GM19455 (cell line): ENCODE measurements at regions not wholly inside any gene's neighbourhood (a gene's known extent, or its start where the extent isn't known, plus 50 kb on each side); places are given as distances from the start of the nearest gene placed in this dataset.
A peak's percentile ranks its signal among the peaks of the same experiment; 100 is the strongest.

Experiments
- ATAC-seq: cut with Tn5 transposase; IDR thresholded peaks from one replicate; pipeline ENCODE4 v1.9.1; 2021; ENCODE audit not compliant: unreplicated experiment

DNA sequence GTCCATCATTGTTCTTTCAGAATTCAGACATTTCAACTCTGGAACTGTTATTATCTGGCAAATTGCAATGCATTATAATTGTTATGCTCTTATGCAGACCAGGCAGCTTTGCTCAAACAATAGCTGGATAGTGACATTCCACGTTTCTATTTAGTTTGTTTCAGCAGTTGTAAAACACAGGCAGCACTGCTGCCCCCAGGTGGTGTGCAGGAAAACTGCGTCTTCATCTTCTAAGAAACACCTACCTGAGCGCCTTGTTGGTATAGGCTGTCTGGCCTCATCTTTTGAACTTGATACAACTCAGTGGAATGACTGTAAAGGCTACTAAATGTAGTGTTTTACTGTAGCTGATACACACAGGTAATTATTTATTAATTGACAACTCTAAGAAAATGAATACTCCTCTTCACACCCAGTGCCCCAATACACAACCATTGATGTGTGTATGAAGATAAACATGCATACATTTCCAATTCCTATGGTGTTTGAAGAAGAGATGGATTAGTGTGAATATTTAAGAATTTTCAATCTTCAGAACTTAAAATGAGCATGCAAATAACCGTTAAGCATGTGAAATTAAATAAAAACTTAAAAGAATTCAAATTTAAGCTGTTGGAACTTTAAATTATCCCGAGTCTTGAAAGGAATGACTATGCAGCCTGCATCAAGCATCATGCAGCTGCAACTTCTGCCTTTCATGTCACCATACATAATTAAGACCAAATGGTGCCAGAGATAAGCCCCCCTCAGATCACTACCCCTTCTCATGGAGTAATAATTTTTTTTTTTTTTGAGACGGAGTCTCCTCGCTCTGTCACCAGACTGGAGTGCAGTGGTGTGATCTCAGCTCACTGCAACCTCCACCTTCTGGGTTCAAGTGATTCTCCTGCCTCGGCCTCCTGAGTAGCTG is 85.6 kb downstream of the CD8B2 start:
- no peak for ATAC-seq

DNA sequence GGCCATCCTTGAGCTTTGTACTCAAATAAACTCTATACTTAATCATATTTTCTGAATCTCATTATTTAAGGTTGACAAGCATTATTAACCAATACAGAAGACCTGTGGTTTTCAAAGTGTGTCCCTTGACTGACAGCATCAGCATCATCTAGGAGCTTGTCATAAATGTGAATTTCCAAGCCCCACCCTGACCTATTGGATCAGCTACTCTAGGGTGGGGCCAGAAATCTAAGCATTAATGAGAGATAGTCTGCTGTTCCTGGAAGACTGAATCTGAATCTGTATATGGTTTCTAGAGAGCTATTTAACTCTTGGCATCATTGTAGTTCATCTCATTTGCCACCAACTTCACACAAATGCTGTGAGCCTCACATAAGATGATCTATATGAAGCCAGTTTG is 86.6 kb downstream of the CD8B2 start:
- no peak for ATAC-seq

DNA sequence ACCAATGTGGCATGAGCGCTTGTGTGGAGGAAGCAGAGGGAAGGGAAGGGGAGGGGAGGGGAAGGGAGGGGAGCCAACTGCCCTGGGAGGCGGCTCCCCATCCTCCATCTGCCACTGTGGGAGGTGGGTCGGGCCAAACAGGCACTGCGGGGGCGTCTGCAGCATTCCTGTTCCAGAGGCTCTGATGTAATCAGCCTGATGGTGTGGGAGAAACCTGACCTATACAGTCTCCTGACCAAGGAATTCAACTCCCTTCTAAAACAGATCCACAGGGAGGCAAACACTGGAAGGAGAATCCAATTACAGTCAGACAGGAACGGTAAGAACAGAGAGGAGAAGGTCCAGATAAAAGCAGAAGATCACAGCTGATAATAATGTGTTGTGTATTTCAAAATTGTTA is 88.8 kb downstream of the CD8B2 start:
- ATAC-seq, result no peak

DNA sequence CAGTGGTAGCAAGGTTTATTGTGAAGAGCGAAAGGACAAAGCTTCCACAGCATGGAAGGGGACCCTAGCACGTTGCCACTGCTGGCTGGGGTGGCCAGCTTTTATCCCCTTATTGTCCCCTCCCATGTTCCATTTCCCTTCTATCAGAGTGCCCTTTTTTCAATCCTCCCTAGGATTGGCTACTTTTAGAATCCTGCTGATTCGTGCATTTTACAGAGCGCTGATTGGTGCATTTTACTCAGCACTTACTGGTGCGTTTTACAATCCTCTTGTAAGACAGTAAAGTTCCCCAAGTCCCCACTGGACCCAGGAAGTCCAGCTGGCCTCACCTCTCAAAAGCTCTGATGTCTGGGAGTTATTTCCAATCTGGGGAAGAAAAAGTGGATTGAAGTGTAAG is 90.1 kb downstream of the CD8B2 start:
- no peak for ATAC-seq

DNA sequence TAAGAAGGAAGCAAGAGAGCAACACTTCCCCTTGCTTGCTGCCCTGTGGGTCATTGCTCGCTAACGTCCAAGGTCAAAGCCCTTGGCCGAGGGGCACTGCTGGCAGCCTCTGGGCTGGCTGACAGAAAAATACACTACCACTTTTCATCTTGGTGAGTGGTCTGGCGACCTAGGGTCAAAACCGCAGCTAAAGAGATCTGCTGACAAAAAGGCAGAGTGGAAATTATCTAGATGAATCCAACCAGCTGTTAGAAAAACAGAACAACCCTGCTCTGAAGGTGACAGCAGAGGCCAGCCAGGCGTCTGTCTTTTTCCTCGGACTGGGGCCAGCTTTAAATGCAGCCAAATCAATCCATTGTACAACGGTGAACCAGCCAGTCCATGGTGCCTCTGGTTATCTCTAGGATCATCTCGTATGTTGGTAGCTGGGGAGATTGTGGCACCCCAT is 92.6 kb downstream of the CD8B2 start:
- ATAC-seq, result no peak

DNA sequence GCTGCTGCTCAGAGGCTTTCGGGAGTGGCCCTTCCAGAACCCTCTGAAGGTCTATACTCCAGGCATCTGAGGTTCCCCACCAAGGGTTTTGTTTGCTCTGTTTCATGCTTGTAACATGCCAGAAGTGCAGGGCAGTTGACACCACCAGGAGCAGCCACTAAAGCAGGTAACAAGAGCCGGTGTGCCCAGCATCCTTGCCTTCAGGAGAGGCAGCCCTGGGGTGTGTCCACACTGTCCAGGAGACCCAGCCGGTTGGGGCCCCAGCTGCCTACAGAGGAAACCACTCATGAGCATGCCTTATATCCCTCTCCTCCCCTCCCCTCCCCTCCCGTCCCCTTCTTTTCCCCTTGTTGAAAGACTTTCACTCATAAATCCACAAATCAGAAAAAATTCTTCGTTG is 93.1 kb downstream of the CD8B2 start:
- no peak for ATAC-seq

DNA sequence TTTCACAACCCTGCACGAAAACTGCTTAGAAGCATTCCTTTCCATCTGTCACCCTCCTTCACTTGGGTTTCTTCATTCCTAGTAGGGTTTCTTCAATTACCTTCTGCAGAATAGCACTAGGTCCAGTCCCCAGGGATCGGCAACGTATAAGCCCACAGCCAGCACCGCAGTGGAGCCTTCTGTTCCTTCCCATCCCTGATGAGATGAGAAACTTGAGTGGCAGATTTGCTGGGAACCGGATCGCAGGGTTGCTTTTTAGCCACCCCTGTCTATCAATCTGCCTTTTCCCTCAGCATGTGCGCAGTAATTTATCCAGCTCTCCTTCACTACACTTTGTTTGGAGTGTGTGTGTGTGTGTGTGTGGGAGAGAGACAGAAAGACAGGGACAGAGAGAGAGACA is 94.2 kb downstream of the CD8B2 start:
- ATAC-seq, result no peak

DNA sequence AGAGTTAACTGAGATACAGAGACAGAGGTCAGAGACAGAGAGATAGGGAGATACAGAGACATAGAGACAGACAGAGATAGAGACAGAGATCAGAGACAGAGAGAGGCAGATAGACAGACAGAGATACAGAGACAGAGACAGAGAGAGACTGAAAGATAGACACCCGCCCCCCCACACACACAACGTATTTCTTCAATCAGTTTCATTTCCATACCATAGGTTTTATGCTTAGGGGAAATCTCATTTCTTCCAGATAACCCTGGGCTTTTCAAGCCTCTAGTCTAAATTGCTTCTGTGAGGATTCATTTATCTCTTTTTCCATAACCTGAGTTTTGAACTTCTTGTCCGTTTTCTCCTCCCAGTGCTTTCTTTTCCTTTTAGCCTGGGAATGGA is 94.6 kb downstream of the CD8B2 start:
- ATAC-seq, result no peak

DNA sequence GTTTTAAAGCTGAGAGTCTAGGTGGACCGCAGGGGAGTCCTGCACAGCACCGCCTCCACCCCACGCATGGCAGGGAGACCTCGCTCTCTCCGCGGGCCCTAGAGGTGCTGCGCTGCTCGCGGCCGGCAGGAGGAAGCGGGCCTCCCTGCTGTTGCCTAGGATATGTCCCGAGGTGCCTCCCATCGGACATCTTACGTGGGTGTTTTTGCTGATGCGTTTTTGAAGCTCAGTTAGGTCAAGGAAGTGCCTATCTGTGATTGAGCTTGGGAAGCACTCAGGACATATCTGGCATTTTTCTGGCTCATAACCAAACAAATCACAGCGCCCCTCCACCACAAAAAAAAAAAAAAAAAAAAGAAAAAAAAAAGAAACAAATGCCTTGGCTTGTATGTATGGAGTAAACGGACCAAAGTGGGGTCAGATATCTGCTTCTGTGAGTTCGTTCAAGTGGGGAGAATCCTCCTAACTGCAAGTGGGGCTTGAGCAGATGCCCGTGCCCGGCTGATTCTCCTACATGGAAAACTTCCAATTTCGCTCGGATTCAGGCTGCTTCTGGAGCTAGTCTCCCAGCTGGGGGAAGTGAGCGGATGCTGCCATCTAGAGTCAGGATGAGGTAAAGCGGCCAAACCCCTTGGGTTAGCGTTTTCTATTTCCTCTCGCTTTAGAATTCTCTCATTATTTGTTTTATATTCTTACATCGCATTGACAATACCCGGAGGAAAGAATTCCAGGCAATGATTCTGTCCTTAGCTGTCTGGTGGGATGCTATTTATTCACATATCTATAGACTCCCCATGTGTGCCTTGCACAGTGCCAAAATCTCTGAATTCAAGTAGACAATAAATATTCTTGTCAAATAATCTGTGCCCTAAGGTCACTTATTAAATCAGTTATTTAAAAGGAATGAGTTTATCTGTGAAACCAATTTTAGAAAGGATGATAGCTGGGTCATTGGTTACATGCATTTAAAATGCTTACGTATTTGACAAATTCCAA is 95.3 kb downstream of the CD8B2 start:
- peak; percentile 66 for ATAC-seq

DNA sequence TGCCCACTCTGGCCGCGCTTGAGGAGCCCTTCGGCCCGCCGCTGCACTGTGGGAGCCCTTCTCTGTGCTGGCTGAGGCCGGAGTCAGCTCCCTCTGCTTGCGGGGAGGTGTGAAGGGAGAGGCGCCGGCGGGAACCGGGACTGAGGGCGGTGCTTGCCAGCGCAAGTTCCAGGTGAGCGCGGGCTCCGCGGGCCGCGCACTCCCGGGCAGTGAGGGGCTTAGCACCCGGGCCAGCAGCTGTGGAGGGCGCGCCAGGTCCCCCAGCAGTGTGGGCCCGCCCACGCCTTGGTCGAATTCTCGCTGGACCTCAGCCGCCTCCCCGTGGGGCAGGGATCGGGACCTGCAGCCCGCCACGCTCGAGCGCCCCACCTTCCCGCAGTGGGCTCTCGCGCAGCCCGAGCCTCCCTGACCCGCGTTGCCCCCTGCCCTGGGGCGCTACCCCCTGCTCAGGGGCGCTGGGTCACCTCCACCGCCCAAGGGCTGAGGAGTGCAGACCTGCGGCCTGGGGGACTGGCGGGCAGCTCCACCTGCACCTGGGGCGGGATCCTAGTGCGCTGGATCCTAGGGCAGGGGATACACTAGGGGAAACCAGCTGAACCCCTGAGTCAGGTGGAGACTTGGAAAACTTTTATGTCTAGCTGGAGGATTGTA is 97.3 kb downstream of the CD8B2 start:
- no peak for ATAC-seq

DNA sequence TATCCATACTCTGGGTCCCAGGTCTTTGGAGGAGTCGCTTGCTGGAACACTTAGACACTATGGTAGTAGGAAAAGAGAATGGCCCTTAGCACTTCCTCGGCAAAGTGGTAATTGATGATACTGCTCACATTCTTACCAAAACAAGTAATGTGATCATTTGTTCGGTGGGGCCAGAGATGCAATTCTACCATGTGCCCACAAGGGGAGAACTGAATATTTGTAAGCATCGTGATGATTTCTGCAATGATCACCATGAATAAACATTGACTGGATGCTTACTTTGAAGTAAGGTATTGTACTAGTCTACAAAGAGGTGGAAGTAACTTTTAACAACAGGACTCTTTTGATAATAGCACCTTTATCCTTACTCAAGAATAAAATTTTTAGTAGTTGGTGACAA is 109.7 kb downstream of the CD8B2 start:
- no peak for ATAC-seq

DNA sequence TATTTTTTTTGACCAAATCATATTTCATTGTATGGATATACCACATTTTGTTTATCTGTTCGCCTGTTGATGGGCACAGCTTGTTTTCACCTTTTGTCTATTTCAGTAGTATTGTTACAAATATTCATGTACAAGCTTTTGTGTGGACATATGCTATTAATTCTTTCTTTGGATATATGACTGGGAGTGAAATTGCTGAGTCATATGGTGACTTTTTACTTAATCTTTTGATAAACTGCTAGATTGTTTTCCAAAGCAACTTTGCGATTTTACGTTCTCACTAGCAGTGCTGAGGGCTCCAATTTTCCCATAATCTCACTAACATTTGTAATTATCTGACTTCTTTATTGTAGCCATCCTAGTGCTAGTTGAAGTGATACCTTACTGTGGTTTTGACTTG is 112.4 kb downstream of the CD8B2 start:
- ATAC-seq, result no peak

DNA sequence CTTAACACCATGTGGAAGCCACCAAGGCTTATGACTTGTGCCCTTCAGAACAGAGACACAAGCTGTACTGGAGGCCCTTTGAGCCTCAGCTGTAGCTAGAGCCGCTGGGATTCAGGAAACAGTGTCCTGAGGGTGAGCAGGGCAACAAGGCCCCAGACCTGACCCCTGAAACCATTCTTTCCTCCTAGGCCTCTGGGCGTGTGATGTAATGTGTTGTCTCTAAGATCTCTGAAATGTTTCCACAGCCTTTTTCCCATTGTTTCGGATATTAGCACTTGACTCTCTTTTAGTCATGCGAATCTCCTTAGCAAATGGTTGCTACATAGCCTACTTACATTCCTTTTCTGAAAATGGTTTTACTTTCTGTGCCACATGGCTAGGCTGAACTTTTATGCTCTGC is 114.9 kb downstream of the CD8B2 start:
- ATAC-seq, result no peak

DNA sequence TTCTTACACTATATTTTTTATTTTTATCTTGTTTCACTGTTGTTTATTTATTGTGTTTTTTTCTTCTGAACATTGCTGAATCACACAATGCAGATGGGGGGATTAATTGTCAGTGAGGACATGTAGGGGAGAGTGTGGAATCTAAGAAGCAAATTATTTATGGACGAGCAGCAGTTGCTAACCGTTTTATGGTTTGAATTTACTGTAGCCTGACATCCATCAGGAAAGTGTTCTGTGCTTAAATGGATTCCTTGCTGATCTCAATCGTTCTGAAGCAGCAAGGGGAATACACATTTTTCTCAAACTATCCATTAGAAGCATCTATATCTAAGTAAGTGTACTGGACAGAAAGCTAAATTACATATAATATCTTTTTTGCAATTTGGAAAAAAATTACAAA is 119.5 kb downstream of the CD8B2 start:
- ATAC-seq, result no peak

DNA sequence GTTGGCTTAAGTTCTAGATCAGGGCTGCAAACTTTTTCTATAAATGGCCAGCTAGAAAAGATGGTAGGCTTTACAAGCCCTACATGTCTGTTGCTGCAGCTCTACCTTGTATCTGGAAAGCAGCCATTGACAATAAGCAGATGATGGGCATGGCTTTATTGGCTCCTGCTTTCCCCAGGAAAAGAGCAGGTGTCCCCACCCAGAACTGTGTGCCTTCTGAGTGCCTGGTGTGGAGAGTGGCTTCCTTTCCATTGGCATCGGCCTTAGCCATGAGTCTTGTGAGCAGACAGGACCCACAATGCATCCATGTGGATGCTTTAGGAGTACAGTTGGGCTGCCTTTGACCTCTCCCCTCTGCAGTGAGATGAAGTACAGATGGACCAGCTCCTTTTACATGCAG is 120.2 kb downstream of the CD8B2 start:
- ATAC-seq, result no peak

DNA sequence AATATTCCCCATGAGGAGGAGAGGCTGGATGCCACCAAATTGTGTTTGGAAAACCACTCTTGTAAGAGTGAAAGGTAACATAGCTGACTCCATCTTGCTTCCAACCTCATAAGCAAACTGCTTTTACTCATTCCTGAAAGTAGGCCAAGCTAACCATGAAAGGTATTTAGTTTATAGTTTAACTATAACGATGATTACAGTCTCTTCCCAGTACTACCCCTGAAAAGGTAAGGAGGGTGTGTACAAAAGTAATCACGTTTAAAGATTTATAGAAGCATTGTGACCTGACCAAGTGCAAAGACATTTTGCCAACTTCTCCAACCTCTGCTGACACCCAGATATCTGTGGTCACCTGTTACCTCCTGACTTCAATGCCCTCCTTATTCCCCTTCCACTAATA is 122.6 kb downstream of the CD8B2 start:
- no peak for ATAC-seq

DNA sequence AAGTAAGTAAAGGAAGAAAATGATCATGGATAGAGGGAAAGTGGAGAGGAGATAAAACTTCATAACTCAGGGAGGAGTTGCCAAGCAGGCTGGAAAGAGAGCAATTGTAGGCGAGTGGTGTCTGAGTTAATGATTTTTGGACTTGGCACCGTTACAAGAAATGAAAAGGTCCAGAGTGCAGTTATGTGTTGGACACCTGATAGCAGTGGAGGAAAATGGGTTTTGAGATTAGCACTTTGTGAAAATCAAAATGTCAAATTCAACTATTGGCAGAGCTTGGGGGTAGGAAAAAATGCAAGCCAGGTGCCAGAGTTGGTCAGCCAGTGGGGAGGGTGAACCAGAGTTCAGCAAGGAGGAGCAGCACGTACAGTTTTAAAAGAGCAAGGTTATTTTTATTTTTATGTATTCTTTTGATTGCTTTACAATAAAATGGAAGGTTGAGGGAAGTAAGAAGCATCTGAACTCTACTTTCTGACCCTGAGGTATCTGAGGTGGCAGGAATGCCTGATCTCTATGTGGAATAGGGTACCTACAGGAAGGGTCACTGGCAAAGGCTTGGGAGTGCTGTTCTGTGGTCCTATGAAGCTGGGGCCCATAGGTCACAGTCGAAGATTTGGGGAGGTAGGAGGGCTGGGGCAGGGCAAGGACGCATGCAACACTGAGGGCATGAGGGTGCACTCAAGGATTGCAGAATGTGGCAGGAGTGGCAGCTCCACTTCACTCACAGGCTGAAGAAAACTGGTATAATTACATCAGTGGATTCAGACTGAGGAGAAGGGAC is 127.5 kb downstream of the CD8B2 start:
- no peak for ATAC-seq

DNA sequence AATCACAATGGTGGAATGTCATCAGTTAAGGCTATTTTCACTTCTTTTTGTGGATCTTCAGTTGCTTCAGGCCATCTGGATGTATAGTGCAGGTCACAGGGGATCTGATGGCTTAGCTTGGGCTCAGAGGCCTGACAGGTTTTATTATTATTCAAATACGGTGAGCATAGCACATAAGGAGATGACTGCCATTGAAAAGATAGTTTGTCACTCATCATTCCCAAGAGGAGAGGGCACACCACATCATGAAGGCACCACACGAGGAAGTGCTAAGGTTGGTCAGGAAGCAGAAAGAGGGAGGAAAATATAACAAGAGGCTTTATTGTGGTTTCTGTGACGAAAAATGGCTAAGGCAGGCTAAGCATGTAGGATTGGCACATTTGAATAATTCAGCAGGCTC is 131.4 kb downstream of the CD8B2 start:
- ATAC-seq, result no peak

DNA sequence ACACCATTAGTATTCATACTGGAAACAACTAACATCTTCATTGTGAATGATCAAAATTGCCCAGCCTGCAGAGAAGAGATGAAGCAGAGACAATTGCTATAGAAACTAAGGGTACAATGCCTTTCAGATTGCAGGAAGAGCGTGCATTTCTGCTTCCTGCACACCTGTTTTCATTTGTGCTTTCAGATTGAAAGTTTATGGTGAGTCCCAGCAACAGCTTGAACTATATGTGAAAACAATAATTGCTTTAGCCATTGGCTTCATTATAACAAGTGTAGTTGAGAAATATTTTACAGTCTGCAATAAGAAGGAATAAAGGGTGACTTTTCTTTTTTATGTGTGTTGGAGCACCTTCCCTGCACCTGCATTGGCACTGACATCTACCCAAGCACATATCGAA is 136.3 kb downstream of the CD8B2 start:
- ATAC-seq, result no peak

DNA sequence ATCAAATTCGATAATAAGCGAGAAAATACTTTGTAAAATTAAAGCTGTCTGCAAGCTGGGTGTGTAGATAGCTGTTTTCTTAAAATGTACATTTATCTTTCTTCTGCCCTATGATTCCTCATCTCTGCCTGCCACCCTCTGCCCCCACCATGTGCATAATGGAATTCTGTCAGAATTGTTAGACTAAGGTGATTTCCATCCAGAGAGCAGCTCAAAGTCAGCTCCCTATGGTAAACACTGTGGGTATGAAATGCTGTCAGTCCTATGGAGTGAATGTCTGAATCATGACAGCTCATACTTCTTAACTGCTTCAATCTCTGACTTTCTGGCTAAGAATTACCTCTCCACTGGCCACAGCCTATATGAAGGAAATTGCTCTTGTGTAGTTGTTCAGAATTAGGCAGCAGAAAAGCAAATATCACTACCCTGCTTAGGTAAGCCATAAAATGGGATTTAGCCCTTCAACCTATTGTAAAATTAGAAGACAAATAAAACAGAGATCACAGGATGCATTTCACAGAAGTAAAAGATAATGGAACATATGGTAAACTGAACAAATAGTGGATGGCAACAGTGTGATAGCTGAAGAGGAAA is 137.7 kb downstream of the CD8B2 start:
- no peak for ATAC-seq
